ENCODE measurements at regions not wholly inside any gene's neighbourhood (a gene's known extent, or its start where the extent isn't known, plus 50 kb on each side); places are given as distances from the start of the nearest gene placed in this dataset.

DNA sequence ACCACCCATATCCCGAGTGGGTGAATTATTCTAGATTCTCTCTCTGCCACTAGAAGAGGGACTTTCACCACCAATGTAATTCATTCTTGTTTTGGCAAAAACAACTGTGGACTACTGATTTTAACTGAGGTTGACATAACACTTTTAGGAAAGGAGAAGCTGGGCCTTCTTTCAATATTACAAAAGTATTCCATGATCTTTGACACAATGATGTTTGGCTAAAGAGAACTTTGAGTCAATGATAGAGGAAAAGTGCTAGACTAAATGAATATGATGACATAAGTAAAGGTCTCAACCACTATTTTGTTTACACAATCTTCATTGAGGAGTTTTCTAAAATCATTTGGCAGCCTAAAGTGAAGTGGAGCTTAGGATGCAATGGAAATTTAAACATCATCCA lies 336.9 kb upstream of the PDE4D start:
- TF ChIP-seq, protein P1, sequence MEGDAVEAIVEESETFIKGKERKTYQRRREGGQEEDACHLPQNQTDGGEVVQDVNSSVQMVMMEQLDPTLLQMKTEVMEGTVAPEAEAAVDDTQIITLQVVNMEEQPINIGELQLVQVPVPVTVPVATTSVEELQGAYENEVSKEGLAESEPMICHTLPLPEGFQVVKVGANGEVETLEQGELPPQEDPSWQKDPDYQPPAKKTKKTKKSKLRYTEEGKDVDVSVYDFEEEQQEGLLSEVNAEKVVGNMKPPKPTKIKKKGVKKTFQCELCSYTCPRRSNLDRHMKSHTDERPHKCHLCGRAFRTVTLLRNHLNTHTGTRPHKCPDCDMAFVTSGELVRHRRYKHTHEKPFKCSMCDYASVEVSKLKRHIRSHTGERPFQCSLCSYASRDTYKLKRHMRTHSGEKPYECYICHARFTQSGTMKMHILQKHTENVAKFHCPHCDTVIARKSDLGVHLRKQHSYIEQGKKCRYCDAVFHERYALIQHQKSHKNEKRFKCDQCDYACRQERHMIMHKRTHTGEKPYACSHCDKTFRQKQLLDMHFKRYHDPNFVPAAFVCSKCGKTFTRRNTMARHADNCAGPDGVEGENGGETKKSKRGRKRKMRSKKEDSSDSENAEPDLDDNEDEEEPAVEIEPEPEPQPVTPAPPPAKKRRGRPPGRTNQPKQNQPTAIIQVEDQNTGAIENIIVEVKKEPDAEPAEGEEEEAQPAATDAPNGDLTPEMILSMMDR (IDR thresholded peaks at IDR 0.05) = no peak
- ATAC-seq (ENCODE audit: low FRiP score) (no peak), DNase-seq (ENCODE audit: low spot score) (no peak)

DNA sequence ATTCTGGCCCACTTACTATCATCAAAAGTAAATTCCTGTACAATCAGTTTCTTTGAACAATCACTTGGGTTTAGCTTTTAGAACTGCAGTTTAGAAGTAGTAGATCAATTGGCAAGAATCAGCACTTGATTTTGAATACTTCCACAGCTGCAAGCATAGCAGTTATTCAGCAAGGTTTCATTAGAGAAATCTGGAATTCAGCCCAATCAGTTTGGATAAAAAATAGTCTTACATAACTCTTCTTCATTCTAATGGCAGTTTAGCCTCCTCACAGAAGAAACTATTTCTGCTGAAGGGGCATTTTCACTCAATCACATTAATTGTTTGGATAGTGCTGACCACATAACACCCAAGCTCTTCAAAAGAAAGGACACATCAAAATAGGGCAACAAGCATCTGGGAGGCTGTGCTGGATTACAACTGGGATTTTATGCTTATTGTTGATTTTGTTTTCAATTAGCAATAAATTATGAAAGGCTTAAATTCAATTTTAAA lies 336.2 kb upstream of the PDE4D start:
- TF ChIP-seq, protein P1 (IDR thresholded peaks at IDR 0.05) = no peak
- ATAC-seq (ENCODE audit: low FRiP score) (no peak), DNase-seq (ENCODE audit: low spot score) (no peak)

DNA sequence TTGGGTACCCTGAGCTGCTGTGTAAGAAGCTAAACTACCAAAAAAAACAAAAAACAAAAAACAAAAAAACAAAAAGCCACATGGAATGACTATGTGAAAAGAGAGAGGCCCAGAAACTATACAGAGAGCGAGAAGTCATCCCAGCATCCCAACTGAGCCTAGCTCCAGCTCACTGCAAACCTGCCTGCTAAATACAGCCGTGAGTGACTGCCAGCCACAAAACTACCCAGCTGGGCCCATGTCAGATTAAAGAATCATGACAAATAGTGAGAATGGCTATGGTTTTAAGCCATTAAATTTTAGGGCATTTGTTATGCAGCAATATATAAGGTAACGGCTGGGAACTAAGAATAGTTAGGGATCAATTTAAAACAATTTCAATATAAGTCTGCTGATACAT lies 335.1 kb upstream of the PDE4D start:
- ATAC-seq (ENCODE audit: low FRiP score) (no peak), DNase-seq (ENCODE audit: low spot score) (no peak)
- TF ChIP-seq, protein P1 (IDR thresholded peaks at IDR 0.05) = no peak

DNA sequence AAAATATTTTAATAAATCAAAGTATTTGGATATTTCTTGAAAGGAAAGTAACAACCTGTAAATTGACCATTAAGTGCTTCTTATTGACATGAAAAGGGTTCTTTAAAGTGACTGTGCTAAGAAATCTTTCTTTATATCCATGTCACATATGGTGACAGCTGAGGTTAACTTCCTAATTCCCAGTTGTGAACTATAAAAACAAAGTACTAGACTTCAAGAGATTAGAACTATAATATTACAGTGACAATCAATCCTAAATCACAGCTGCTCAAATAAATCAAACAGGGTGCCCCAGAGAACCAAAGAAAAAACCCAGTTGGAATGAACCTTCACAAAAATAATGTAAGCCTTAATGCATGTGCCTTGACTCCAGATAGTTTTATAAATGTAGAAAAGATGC lies 332.6 kb upstream of the PDE4D start:
- no peak for ATAC-seq (ENCODE audit: low FRiP score)
- TF ChIP-seq, protein P1 (IDR thresholded peaks at IDR 0.05) = no peak

DNA sequence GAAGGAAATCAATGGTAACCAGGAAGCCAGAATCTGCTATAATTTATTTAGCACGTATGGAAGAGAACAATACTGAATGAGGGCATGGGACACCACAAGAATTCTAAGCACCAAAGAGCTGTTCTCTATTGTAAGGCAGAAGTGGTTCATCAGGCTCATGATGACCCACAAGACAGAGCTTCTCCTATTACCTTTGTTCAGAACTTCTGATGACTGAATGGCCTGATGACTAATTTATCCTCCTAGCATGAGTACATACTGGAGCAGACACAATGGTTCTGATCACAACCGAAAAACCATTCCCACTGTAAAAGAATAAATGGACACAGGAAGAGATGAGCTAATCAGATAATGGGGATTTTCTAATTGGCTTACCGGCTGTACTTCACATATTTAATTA lies 329.8 kb upstream of the PDE4D start:
- DNase-seq (ENCODE audit: low spot score) (no peak), ATAC-seq (ENCODE audit: low FRiP score) (no peak)
- TF ChIP-seq, protein P1 (IDR thresholded peaks at IDR 0.05) = no peak

More for the DNA sequence above, 332.6 kb upstream of the PDE4D start:
- no peak for DNase-seq (ENCODE audit: low spot score)

DNA sequence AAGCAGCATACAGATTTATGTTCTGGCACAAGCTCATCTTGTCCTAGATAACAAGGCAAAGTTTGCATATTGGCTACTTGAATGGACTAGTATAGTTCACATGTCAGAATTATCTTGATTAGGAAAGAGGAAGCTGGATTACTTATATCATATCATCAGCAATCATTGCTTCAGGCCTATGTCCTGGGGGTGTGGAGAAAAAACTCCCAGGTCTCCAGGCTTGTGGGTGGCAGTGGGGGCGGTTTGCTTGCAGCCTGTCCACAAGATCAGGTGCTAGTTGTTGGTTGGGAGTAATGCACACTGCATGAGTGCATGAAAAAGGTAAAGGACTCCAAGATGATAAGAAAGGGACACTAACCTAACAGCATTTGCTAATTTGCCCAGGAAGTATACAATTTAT lies 326.4 kb upstream of the PDE4D start:
- TF ChIP-seq, protein P1 (IDR thresholded peaks at IDR 0.05) = no peak

DNA sequence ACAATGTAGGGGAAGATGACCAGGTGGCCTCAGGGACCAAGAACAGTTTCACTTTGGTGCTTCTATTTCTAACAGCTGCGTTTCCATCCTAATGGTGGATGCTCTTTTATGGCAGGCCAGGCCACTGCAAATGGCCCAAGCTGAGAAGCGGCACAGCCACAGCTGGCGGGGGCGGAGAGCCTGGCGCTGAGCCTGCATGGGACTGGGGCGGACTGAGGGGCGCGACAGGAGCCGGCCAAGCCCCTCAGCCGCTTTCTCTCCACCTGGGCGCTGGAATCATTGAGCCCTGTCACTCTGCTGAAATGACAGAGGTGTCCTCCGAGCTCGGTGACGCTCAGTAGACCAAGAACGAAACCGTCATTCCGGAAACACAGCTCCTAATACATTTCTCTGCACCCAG lies 317.3 kb upstream of the PDE4D start:
- ATAC-seq (ENCODE audit: low FRiP score) = no peak
- TF ChIP-seq, protein P1 (IDR thresholded peaks at IDR 0.05) = no peak

More for the DNA sequence above, 326.4 kb upstream of the PDE4D start:
- no peak for ATAC-seq (ENCODE audit: low FRiP score)
- DNase-seq (ENCODE audit: low spot score) = no peak

More for the DNA sequence above, 317.3 kb upstream of the PDE4D start:
- no peak for DNase-seq (ENCODE audit: low spot score)

All from omental fat pad (tissue), 3 donors.